Thymus (tissue), 11 donors: ENCODE measurements at regions not wholly inside any gene's neighbourhood (a gene's known extent, or its start where the extent isn't known, plus 50 kb on each side); places are given as distances from the start of the nearest gene placed in this dataset.
A peak's percentile ranks its signal among the peaks of the same experiment; 100 is the strongest.

Experiments
- DNase-seq, 9 donors: peaks; one replicate each; pipeline ENCODE4 v3.0.0-alpha.2; 2013; ENCODE audit warnings: low spot score in 9 of 9, low read depth in 6 of 9, missing footprints in 1 of 9
- H3K27ac ChIP-seq, 2 donors: one replicate each; pipeline ENCODE4 v1.5.1; 2013; ENCODE audit warnings: control low read depth in 1 of 2, low read depth in 1 of 2, low read length in 1 of 2, mild to moderate bottlenecking in 1 of 2, moderate library complexity in 1 of 2
- H3K27me3 ChIP-seq, 2 donors: one replicate each; pipeline ENCODE4 v1.5.1; 2013; ENCODE audit warnings: low read length in 1 of 2; ENCODE audit not compliant: control insufficient read depth in 2 of 2, insufficient read depth in 1 of 2
- H3K36me3 ChIP-seq, 2 donors: one replicate each; pipeline ENCODE4 v1.5.1; 2013; ENCODE audit warnings: low read length in 1 of 2, mild to moderate bottlenecking in 1 of 2, moderate library complexity in 1 of 2; ENCODE audit not compliant: control insufficient read depth in 2 of 2, insufficient read depth in 2 of 2
- H3K4me1 ChIP-seq, 2 donors: one replicate each; pipeline ENCODE4 v1.5.1; 2013; ENCODE audit warnings: low read length in 2 of 2; ENCODE audit not compliant: control insufficient read depth in 2 of 2, insufficient read depth in 2 of 2
- H3K4me3 ChIP-seq, 2 donors: one replicate each; pipeline ENCODE4 v1.5.1; 2013; ENCODE audit warnings: low read length in 2 of 2, control low read depth in 1 of 2, mild to moderate bottlenecking in 1 of 2
- H3K9me3 ChIP-seq, 2 donors: one replicate each; pipeline ENCODE4 v1.5.1; 2013; ENCODE audit warnings: low read length in 1 of 2, mild to moderate bottlenecking in 1 of 2; ENCODE audit not compliant: control insufficient read depth in 2 of 2, insufficient read depth in 1 of 2
- WGBS: extraction: QIAGEN DNeasy Blood & Tissue Kit; methylation state at CpG from one replicate; pipeline ENCODE4 v1.1.7; 2013; 5-methylcytosine and 5-hydroxymethylcytosine counted together
- donor health status: healthy.

- H3K27me3 ChIP-seq: peaks cover 0 to 3% of the 10 kb centered on the region in 2 donors
- no peak for DNase-seq
- H3K4me1 ChIP-seq: no peaks in the 10 kb centered on the region
- no peaks in the 10 kb centered on the region for H3K36me3 ChIP-seq
- WGBS: 2% methylated on average over 5 of the region's 5 CpGs
- no peak overlapping the region for H3K4me3 ChIP-seq
- peak overlapping the region in 1 of 2 donors; percentile 41 for H3K27ac ChIP-seq
- H3K9me3 ChIP-seq: no peaks in the 10 kb centered on the region
These were observed 82.0 kb upstream of the WSCD2 start for GRCh38 chr12:108047071-108047550.

GRCh38 chr12:108048686-108049085 lies 80.4 kb upstream of the WSCD2 start:
- H3K4me3 ChIP-seq: no peak overlapping the region
- H3K4me1 ChIP-seq: no peaks in the 10 kb centered on the region
- no peak for DNase-seq
- no peak overlapping the region for H3K27ac ChIP-seq
- peaks cover 0 to 3% of the 10 kb centered on the region in 2 donors for H3K27me3 ChIP-seq
- H3K36me3 ChIP-seq: no peaks in the 10 kb centered on the region
- no peaks in the 10 kb centered on the region for H3K9me3 ChIP-seq
- WGBS: 87% methylated on average over 5 of the region's 5 CpGs

- no peak for DNase-seq
- peaks cover 0 to 3% of the 10 kb centered on the region in 2 donors for H3K27me3 ChIP-seq
- H3K36me3 ChIP-seq: no peaks in the 10 kb centered on the region
- 55% methylated on average over 5 of the region's 5 CpGs for WGBS
- no peak overlapping the region for H3K4me3 ChIP-seq
- no peaks in the 10 kb centered on the region for H3K4me1 ChIP-seq
- no peaks in the 10 kb centered on the region for H3K9me3 ChIP-seq
- H3K27ac ChIP-seq: no peak overlapping the region
These were observed 78.4 kb upstream of the WSCD2 start for GRCh38 chr12:108050696-108051095.

GRCh38 chr12:108052260-108052659 lies 76.8 kb upstream of the WSCD2 start:
- DNase-seq: no peak
- Histone ChIP-seq H3K4me1 (no peaks in the 10 kb centered on the region), H3K27ac (no peak overlapping the region), H3K27me3 (no peaks in the 10 kb centered on the region), H3K9me3 (no peaks in the 10 kb centered on the region), H3K4me3 (no peak overlapping the region), H3K36me3 (no peaks in the 10 kb centered on the region)
- WGBS: 51% methylated on average over 5 of the region's 5 CpGs

GRCh38 chr12:108053512-108053911 lies 75.6 kb upstream of the WSCD2 start:
- 81% methylated on average over 3 of the region's 3 CpGs for WGBS
- Histone ChIP-seq H3K27me3 (no peaks in the 10 kb centered on the region), H3K9me3 (no peaks in the 10 kb centered on the region), H3K27ac (no peak overlapping the region), H3K4me3 (no peak overlapping the region), H3K4me1 (no peaks in the 10 kb centered on the region), H3K36me3 (no peaks in the 10 kb centered on the region)
- no peak for DNase-seq

GRCh38 chr12:108054496-108054895 lies 74.6 kb upstream of the WSCD2 start:
- Histone ChIP-seq H3K9me3 (no peaks in the 10 kb centered on the region), H3K27me3 (no peaks in the 10 kb centered on the region), H3K36me3 (no peaks in the 10 kb centered on the region), H3K27ac (no peak overlapping the region), H3K4me1 (no peaks in the 10 kb centered on the region), H3K4me3 (no peak overlapping the region)
- 91% methylated on average over 2 of the region's 2 CpGs for WGBS
- DNase-seq: no peak

GRCh38 chr12:108055141-108055540 lies 73.9 kb upstream of the WSCD2 start:
- no peaks in the 10 kb centered on the region for H3K36me3 ChIP-seq
- H3K27me3 ChIP-seq: no peaks in the 10 kb centered on the region
- H3K4me3 ChIP-seq: no peak overlapping the region
- H3K27ac ChIP-seq: no peak overlapping the region
- no peaks in the 10 kb centered on the region for H3K4me1 ChIP-seq
- no peak for DNase-seq
- WGBS: 60% methylated on average over 3 of the region's 3 CpGs
- no peaks in the 10 kb centered on the region for H3K9me3 ChIP-seq

GRCh38 chr12:108060067-108060466 lies 69.0 kb upstream of the WSCD2 start:
- Histone ChIP-seq H3K9me3 (no peaks in the 10 kb centered on the region), H3K4me3 (no peak overlapping the region), H3K4me1 (no peaks in the 10 kb centered on the region), H3K27ac (no peak overlapping the region), H3K27me3 (no peaks in the 10 kb centered on the region), H3K36me3 (no peaks in the 10 kb centered on the region)
- WGBS: 80% methylated on average over 3 of the region's 3 CpGs
- DNase-seq: no peak

- H3K9me3 ChIP-seq: no peaks in the 10 kb centered on the region
- H3K36me3 ChIP-seq: no peaks in the 10 kb centered on the region
- no peak overlapping the region for H3K27ac ChIP-seq
- DNase-seq: no peak
- H3K4me1 ChIP-seq: no peaks in the 10 kb centered on the region
- no peaks in the 10 kb centered on the region for H3K27me3 ChIP-seq
- 80% methylated on average over 1 of the region's 1 CpG for WGBS
- no peak overlapping the region for H3K4me3 ChIP-seq
These were observed 68.2 kb upstream of the WSCD2 start for GRCh38 chr12:108060903-108061302.

- WGBS: 7% methylated on average over 3 of the region's 3 CpGs
- Histone ChIP-seq H3K4me1 (no peaks in the 10 kb centered on the region), H3K27ac (no peak overlapping the region), H3K27me3 (no peaks in the 10 kb centered on the region), H3K9me3 (no peaks in the 10 kb centered on the region), H3K36me3 (no peaks in the 10 kb centered on the region), H3K4me3 (no peak overlapping the region)
- DNase-seq: no peak
These were observed 65.9 kb upstream of the WSCD2 start for GRCh38 chr12:108063192-108063591.
